LNCAP (cell line): ENCODE measurements at regions not wholly inside any gene's neighbourhood (a gene's known extent, or its start where the extent isn't known, plus 50 kb on each side); places are given as distances from the start of the nearest gene placed in this dataset.

Source experiments
- TF ChIP-seq, protein P1 (sequence below): fragments of 450-650 bp; IDR thresholded peaks from 2 replicates; pipeline ENCODE4 v1.5.1; 2017; ENCODE audit warnings: mild to moderate bottlenecking

DNA sequence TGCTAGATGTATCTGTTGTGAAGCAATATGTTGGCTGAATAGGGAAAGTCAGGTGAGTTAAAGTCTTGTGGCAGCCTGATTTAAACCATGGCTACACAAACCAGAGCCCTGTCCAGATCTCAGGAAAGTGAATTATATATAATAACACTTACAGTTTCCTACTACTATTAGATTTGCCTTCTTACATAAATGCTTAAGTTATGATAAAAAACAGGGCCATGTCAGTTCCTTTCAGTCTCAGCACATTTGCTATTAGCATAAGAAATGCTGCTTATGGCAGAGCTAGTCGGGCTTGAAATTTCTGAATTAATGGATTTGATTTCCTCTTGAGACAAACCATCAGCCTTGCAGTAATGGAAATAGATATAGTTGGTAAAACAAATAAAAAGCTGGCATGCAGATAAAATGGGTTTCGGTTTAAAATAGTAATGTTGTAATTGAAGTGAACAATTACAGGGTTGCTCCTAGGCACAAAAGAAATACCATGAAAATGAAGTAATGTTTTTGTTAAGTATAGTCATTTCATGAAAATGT is 664.2 kb upstream of the ZNF608 start:
- TF ChIP-seq, protein P1, sequence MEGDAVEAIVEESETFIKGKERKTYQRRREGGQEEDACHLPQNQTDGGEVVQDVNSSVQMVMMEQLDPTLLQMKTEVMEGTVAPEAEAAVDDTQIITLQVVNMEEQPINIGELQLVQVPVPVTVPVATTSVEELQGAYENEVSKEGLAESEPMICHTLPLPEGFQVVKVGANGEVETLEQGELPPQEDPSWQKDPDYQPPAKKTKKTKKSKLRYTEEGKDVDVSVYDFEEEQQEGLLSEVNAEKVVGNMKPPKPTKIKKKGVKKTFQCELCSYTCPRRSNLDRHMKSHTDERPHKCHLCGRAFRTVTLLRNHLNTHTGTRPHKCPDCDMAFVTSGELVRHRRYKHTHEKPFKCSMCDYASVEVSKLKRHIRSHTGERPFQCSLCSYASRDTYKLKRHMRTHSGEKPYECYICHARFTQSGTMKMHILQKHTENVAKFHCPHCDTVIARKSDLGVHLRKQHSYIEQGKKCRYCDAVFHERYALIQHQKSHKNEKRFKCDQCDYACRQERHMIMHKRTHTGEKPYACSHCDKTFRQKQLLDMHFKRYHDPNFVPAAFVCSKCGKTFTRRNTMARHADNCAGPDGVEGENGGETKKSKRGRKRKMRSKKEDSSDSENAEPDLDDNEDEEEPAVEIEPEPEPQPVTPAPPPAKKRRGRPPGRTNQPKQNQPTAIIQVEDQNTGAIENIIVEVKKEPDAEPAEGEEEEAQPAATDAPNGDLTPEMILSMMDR, result no peak

DNA sequence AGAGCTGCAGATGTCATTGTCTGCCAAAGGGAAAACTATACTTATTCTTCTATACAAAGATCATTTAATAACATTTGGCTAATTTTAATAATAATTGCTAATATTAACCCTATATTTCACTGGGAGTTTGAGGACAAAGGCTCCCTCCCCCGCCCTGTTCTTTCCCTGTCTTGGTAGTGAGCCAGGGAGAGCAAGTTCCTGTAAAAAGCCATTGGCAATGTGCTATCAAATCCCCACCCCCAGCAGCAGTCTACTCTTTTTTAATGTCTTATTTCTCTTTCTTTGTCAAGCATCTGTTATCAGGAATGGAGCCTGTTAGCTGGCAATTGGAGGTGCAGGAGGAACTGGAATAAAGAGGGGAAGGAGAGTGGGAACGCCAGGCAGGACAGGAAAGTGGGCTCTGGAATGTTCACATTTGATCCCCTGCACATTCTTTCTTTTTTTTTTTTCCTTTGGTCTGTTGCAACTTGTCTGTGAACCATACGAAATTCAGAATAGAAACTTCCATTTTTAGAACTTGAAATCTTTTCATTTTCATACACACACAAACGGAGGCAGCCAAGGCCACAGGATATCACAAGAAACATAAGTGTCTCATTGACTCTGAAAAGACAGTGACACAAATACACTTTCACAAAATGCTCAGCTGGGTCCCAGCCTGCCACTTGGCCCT is 664.8 kb upstream of the ZNF608 start:
- TF ChIP-seq, protein P1, result no peak

GRCh38 chr5:125411744-125412560 is 665.5 kb upstream of the ZNF608 start:
- TF ChIP-seq, protein P1, result no peak

DNA sequence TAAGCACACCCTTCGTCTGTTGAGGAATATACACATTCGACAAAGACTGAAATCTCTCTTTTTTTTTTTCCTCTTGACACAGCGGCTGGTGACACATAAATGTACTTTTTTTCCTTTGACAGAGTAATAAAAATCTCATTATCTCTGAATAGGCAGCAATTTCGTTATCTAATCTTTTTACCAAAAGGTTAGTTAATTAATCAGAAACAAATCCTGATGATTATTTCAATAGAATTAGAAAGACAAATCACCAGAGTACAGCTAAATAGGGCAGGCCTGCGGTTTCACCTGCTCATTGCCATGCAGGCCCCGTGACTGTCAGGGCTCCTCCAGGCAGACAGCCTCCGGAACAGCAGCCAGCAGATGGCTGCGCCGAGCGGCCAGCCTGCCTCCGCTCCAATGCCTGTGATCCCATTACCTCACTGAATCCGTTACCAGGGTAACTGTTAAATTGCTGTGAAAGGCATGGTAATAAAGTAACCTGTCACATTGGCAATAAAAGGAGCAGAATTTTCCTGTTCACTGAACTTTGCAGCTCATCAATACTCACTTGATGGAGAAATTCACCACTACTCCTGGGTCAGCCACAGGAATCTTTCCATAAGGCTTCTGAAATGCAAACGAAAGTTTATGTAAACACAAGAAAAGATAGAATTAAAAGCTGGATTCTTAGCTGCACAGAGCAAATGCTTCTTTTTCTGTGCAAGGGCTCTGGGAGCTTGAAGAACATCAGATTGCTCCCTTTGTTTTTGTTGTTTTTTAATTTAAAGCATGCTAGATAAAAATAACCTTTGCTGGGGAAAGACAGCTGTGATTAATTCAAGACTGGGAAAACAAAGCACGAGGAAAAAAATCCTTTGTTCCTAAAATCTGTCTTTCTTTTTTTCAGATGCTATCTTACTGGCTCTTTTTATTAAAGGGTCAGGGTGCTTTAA is 666.4 kb upstream of the ZNF608 start:
- TF ChIP-seq, protein P1, result peak; percentile 30; the same call in 1 of the 2 replicates

DNA sequence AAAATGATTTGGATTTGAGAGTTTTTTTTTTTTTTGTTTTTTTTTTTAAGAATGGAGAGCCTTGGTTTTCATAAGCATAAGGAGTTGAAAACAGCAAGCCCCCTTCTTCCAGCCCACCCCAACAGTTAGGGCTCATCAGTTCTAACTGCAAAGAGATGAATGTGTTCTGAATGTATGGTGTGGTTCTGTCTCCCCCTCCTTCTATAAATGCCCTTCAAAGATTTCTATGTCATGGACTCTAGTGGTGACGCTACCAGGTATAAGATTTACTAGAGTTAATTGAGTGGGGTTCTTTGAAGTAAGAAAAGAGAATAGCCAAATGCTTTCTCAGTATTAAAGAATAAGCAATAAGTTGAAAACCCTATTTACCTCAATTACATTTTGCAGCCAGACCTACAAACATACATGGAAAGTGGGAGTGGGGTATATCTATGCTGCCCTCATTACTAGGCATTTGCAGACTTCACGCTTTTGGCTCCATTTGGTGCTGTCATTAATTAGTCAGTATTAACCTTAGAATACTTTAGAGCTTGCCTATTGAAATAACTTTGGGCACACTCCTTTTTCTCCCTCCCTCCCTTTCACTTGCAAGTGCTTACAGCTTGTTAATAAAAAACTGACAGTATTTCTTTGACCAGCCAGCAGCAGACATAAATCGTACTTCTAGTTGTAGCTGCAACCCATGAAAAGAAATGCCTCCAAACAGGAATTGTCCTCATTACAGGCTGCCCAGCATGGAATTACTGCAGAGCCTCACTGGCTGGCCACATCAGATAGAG is 667.2 kb upstream of the ZNF608 start:
- TF ChIP-seq, protein P1, result no peak

DNA sequence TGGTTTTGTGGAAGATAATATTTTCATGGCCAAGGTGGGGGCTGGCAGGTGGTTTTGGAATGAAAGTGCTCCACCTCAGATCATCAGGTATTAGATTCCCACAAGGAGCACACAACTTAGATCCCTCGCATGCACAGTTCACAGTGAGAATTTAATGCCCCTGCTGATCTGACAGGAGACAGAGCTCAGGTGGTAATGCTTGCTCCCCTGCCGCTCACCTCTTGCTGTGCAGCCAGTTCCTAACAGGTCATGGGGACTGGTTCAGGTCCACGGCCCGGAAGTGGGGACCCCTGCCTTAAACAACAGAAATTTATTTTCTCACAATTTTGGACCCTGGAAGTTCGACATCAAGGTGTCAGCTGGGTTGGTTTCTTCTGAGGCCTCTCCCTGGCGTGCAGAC is 668.7 kb upstream of the ZNF608 start:
- TF ChIP-seq, protein P1, result no peak
